NCI-H146 treated with DMSO at 0.1 percent for 48 hours (cell line): ENCODE measurements at regions not wholly inside any gene's neighbourhood (a gene's known extent, or its start where the extent isn't known, plus 50 kb on each side); places are given as distances from the start of the nearest gene placed in this dataset.
"Not testable (repeated sequence)": the region's sequence is repeated elsewhere in the genome, so short reads cannot be mapped to it uniquely, and the experiment has no call there.

Experiments used
- DNase-seq: peaks from one replicate; lab custom pipeline; 2025; ENCODE audit not compliant: unreplicated experiment; lab: John Stamatoyannopoulos, UW

GRCh38 chr2:21770787-21771186, 647.0 kb downstream of the TDRD15 start:
- no peak for DNase-seq

- no peak for DNase-seq
Observed at GRCh38 chr2:21772624-21773023, 648.9 kb downstream of the TDRD15 start.

DNA sequence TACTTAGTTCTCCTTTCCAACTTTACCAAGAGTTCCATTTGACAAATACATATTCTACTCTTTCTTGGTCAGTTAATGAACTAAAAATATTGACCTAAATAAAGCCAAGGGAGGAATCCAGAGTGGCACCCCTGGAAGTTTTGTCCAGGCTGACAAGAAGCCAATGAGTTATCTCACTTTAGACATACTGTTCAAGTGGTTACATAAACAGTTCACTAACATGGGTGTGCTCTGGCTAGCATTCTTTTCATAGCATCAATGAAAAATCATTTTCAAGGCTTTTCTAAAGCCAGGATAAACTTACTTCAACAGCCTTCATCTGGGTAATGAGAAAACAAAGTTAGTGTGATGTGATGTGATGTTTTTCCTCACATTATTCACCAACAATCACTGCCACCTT, 649.4 kb downstream of the TDRD15 start:
- DNase-seq: no peak

DNA sequence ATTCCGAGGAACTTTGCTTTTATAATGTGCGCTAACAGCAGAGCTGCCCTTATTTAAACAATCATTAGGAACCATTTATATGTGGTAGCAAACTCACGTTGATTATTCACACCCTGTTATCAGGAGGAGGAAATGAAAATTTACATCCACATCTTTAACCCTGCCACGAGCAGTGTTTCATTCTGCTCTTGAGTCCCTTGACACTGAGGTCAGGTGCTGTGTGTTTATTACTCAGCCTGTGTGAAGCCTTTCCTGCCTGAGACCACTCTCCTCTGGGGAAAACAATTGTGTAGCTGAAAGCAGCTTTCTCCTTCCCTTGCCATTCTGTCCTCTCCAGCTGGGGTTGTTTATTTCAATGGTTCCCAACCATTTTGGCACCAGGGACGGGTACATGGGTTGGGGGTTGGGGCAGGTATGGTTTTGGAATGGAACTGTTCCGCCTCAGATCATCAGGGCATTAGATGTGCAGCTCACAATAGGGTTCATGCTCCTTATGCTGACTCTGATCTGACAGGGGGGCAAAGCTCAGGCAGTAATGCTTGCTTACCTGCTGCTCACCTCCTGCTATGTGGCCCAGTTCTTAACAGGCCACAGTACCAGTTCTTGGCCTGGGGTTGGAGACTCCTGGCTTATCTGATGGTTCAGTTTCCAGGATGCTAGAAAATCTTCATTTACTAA, 651.1 kb downstream of the TDRD15 start:
- no peak for DNase-seq

GRCh38 chr2:21779786-21780185, 656.0 kb downstream of the TDRD15 start:
- no peak for DNase-seq

GRCh38 chr2:21781962-21782361, 658.2 kb downstream of the TDRD15 start:
- DNase-seq: no peak

DNA sequence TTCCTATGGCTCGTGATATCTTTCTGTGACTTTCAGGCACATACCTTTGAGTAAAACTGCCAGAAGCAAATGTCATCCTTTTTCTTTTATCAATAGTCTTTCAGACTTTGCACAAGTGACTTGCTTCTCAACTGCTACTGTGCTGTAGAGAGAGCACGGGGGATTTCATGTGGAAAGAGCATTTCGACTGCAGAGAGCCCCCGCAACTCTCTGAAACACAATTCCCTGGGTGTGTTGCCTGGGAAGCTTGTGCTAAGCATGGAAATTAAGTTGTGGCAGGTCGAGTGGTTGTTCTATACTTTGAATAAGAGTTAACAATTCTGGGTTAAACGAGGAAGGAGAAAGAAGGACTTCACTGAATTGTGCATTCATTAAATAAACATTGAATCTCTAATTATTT, 659.1 kb downstream of the TDRD15 start:
- no peak for DNase-seq

DNA sequence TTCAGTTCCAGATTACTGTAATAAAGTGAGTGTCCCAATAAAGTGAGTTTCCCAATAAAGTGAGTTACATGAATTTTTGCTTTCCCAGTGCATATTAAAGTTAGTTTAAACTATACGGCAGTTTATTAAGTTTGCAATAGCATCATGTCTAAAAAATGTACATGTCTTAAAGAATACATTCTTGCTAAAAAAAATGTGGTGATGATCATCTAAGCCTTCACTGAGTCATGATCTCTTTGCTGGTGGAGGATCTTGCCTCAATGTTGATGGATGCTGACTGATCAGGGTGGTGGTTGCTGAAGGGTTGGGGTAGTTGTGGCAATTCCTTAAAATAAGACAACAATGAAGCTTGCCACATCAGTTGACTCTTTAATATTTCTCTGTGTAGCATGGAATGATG, 664.2 kb downstream of the TDRD15 start:
- DNase-seq: no peak

- DNase-seq: not testable (repeated sequence)
Observed at GRCh38 chr2:21790311-21790710, 666.5 kb downstream of the TDRD15 start.

DNA sequence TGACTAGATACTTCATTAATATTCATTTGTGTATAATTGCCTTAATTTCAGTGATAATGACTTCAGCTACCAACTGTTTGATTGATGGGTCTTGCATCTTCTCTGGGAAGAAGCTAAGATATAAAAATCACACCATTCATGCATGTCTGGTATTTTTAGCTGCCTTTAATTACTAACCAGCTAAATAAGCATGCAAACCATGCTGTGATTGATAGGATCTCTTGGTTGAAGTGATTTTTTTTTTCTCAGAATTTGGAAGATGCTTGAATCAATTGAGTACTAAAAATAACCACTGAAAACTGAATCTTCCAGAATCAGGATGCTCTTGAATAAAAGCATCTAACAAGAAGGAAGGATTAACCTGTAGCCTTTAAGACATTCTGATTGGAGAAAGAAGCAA, 668.8 kb downstream of the TDRD15 start:
- no peak for DNase-seq

GRCh38 chr2:21793461-21793860, 669.7 kb downstream of the TDRD15 start:
- no peak for DNase-seq

DNA sequence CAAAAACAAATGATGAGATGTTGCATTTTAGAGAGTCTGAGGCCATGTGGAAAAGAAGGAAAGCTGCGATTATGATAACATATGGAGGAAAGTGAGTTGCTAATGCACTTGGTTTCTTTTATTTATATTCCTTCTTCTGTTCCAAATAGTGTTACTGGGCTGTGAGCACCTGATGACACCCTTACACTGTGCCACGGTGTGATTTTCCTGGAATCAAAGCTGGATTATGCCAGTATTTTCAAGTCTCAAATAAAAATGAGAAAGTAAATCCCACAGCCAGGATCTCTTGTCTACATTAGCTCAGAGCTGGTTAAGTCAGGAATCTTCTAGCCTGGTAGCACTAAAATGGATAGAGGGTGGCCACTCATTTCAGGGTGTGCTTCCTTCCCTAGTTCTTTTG, 670.8 kb downstream of the TDRD15 start:
- DNase-seq: no peak

DNA sequence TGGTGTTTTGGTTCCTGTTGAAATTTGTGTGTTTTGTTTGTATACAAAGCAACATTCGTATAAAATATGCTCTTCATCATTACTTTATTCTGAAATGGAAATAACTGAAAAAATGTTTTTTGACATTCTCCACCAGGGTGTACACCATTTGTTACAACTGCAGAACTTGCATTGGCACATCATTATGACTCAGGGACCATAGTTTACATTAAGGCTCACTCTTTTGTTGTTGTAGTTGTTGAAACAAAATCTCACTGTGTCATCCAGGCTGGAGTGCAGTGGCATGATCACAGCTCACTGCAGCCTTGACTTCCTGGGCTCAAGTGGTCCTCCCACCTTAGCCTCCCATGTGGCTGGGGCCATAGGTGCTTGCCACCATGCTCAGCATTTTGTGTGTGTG, 676.6 kb downstream of the TDRD15 start:
- no peak for DNase-seq

DNA sequence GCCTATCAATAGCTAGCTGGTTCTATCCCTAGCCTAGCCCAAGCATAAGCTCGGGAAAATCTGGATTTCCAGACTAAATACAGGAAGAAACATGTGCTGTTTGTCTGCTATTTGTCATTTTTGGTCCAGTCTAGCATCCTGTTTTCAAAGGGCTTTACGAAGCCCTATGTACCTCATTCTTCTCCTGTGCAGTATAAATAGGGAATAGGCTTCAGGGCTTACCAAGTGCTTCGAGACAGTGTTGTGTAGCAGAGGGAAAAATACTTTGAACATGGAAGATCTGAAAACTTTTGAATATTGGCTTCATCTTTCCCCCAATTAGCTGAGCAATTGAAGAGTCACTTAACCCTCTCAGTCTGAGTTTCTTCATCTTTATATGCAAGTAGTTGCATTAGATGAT, 679.8 kb downstream of the TDRD15 start:
- DNase-seq: no peak

GRCh38 chr2:21804151-21804550, 680.4 kb downstream of the TDRD15 start:
- no peak for DNase-seq

GRCh38 chr2:21811541-21811940, 687.8 kb downstream of the TDRD15 start:
- DNase-seq: no peak

DNA sequence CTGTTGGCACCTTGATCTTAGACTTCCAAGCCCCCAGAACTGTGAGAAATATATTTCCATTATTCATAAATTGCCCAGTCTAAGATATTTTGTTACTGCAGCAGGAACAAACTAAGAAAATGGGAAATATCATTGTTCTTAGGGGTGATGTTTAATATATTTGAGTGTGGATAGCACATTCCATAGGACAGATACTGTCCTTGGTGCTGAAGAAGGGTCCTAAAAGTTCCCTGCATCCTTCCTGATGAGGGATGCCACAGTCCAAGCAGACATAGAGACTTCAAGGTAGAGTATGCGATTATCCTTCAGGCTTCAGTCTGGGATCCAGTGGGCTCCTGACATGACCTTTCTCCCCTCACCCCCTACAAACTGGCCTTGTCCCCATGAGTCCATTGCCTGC, 689.0 kb downstream of the TDRD15 start:
- DNase-seq: no peak

DNA sequence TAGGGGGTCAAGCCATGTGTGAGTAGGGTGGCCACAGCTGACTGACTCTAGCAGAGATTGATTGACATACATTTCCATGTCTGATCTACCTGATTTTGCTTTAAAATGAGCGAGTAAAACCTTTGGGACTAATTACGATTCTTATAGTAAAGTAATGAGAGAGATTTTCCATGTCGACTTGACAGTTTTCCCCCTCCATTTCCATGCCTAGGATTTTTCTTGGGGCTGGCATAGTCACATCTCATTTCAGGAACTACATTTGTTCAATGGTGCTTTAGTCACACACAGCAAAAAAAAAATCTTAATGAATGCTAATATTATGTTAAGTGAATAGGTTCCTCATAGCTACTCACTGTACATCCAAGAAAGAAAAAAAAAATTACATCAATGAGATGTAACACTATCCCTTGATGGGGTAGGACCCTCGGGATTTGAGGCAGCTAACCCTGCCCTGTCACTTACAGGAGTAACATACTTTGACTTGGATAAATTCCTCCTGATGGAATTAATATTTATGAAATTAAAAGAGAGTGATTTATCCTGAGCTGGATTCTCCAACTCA, 690.9 kb downstream of the TDRD15 start:
- no peak for DNase-seq

DNA sequence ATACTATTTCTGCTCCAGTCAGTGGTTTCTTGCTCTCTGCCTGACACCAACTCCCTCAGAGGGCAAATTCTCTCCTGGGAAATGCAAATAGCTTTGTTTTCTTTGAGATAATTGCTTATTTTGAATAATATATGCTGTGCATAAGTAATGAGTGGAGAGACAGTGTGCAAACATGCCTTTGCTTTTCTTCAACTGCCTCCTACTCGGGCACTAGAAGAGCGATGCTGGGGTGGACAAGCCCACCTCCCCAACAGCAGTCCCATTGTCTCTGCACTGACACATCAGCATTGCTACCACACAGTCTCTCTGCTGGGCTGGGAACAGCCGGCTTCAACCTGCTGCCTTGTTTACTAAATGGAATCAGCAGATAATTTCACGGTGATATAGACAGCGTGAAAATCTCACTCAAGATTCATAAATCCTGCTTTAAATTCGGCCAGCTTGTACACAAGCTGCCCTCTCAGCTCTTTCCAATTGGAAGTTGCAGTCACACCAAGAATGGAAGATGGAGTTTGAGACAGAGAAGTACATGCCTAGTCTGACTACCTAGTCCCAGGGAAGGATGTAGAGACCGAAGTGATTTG, 694.5 kb downstream of the TDRD15 start:
- no peak for DNase-seq

DNA sequence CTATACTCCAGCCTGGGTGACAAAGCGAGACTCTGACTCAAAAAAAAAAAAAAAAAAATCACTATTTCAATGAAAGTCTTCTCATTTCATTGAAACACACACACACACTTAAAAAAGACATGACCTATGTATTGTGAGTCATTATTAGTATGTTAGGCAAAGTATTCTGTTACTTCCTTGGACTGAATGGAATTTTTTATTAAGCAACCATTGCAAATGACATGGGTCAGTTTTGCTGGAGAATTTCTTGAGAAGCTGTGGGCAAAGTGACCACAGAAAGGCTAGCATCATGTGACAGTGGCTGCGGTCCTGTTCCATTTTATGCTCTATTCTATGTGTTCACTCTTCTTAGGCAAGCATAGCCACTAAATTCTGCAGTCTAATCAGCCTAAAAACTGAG, 695.7 kb downstream of the TDRD15 start:
- DNase-seq: no peak

- no peak for DNase-seq
Observed at GRCh38 chr2:21820271-21820670, 696.5 kb downstream of the TDRD15 start.

DNA sequence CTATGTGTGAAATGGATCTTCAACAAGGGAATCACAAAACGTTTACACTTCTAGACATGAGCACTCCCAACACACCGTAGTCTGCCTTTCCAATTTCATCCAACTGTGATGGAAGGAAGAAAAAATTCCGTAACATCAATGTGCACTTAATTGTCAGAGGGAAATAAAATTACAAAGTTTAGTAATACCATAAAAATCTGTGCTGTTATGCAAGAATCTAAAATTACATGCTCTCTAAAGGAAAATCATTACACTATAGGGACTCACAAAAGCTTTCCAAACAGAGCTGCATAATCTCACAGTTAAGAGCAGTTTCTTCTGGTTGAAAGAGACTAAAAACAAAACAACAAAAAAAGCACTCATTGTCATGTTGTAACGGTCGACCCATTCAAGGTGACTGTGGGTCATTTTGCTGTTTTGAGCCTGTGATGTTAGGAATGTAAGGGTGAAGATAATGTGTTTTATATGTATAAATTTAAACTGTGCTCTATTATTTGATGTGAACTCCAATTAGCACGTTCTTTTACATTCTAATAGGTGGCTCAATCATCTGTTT, 698.0 kb downstream of the TDRD15 start:
- DNase-seq: no peak

DNA sequence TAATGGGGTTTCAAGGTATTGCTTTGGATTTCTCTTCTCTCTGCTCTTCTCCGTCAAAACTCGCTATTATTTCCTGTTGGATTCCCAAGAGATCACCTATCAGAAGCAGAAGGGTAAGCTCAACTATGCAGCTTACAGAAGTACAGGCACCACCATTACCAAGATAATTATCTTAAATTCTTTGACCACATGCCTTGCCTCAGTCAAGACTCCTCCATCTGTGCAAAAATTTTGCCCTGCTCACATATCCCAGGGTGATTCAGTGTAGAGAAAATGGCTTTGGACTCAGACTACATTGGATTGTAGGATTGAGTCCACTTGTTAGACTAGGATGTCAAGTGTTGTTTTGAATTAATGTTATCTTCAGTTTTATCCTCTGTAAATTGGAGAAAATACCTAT, 698.7 kb downstream of the TDRD15 start:
- DNase-seq: no peak
